ENCODE measurements at regions not wholly inside any gene's neighbourhood (a gene's known extent, or its start where the extent isn't known, plus 50 kb on each side); places are given as distances from the start of the nearest gene placed in this dataset.
A peak's percentile ranks its signal among the peaks of the same experiment; 100 is the strongest.

DNA sequence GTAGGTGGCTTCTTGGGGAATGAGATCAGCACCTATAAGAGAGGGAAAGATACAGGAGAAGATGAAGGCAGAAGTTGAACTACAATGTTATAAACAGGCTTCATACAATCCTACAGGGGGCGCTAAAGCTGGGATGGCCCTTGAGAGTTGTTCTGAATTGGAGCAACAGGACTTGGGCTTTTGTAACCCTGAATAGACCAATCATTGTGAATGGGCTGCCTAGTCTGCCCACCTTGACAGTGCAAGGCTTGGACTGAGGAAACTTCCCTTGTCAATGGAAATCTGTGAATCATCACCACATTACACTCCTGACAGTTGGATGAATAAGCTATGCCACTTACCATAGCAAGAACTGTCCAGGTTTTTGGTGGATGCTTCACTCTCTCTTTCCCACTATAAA lies 306.1 kb downstream of the KCNC2 start:
- intact Hi-C loops (cut with micrococcal nuclease), result no loop called here
- Histone ChIP-seq H3K79me2 (ENCODE audit: low read length) (no peaks in the 10 kb centered on the region), H3K9ac (ENCODE audit: low read length) (no peak overlapping the region), H3K36me3 (ENCODE audit: low read depth, low read length) (no peaks in the 10 kb centered on the region), H3K4me1 (ENCODE audit: insufficient read depth, low read length) (no peaks in the 10 kb centered on the region), H3K4me3 (ENCODE audit: low read length) (no peak overlapping the region), H4K20me1 (ENCODE audit: low read length) (no peaks in the 10 kb centered on the region), H3K9me2 (replicated peaks; ENCODE audit: low read length) (no peaks in the 10 kb centered on the region), H3K4me2 (ENCODE audit: low read length) (no peak overlapping the region), H2AFZ (ENCODE audit: low read length) (no peak overlapping the region), H3K27ac (ENCODE audit: low read length) (no peak overlapping the region), H3F3A (ENCODE audit: low read length, unreplicated experiment) (no peaks in the 10 kb centered on the region), H3K9me3 (ENCODE audit: low read length) (no peaks in the 10 kb centered on the region), H3K27me3 (ENCODE audit: low read length) (no peaks in the 10 kb centered on the region)
- ChIA-PET CTCF (no interaction called here), POLR2A (ENCODE audit: unreplicated experiment) (no interaction called here)
- peak; percentile 35 for DNase-seq
- peak; percentile 45 for ATAC-seq
- no TSS peak for BruUV-seq (replicated peaks)
- TF ChIP-seq, protein P1, sequence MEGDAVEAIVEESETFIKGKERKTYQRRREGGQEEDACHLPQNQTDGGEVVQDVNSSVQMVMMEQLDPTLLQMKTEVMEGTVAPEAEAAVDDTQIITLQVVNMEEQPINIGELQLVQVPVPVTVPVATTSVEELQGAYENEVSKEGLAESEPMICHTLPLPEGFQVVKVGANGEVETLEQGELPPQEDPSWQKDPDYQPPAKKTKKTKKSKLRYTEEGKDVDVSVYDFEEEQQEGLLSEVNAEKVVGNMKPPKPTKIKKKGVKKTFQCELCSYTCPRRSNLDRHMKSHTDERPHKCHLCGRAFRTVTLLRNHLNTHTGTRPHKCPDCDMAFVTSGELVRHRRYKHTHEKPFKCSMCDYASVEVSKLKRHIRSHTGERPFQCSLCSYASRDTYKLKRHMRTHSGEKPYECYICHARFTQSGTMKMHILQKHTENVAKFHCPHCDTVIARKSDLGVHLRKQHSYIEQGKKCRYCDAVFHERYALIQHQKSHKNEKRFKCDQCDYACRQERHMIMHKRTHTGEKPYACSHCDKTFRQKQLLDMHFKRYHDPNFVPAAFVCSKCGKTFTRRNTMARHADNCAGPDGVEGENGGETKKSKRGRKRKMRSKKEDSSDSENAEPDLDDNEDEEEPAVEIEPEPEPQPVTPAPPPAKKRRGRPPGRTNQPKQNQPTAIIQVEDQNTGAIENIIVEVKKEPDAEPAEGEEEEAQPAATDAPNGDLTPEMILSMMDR (conservative IDR thresholded peaks at IDR 0.05; ENCODE audit: low read depth, low read length), result peak; percentile 58
- no peak for TF ChIP-seq EZH2phosphoT487 (IDR thresholded peaks at IDR 0.05; ENCODE audit: borderline replicate concordance, low read length)

DNA sequence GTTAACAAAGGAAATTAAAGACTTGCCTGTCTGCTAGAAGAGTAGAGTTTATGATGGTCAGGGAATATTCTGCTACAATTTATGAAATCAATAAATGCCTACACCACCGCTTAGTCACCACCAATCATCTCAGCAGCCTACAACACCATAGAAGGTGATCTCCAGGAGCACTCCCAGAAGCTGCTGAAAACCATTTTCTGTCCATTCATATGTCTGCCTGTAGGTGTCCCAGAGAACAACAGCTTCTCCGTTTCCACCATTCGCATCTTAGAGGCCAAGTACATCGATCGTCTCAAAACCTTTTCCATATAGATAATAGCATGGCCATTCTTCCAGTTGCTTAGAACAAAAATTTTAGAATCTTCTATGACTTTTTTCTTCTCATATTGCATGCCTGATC lies 303.4 kb downstream of the KCNC2 start:
- CTCF ChIA-PET, result no interaction called here

DNA sequence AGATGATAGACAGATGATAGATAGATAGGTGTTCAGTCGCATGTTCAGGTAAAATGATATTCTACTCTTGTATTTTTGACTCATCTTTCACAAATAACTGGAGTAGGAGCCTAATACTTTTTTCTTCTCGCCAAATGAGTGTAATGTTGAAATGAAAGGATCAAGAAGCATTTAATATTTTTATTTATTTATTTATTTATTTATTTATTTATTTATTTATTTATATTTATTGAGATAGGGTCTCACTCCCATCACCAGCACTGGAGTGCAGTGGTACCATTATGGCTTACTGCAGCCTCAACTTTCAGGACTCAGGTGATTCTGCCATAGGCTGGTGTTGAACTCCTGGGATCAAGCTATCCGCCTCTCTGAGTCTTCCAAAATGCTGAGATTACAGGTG lies 298.8 kb downstream of the KCNC2 start:
- ChIA-PET CTCF (no interaction called here), POLR2A (ENCODE audit: unreplicated experiment) (no interaction called here)
- ATAC-seq, result no peak

More for the DNA sequence above, 303.4 kb downstream of the KCNC2 start:
- no peaks in the 10 kb centered on the region for H3K36me3 ChIP-seq (ENCODE audit: low read depth, low read length)
- H3K9me2 ChIP-seq (replicated peaks; ENCODE audit: low read length), result no peaks in the 10 kb centered on the region
- H3K9ac ChIP-seq (ENCODE audit: low read length), result no peak overlapping the region
- intact Hi-C loops (cut with micrococcal nuclease), result no loop called here
- no peak overlapping the region for H3K4me2 ChIP-seq (ENCODE audit: low read length)
- POLR2A ChIA-PET (ENCODE audit: unreplicated experiment), result no interaction called here
- H3K79me2 ChIP-seq (ENCODE audit: low read length), result no peaks in the 10 kb centered on the region
- H3K4me3 ChIP-seq (ENCODE audit: low read length), result no peak overlapping the region
- no peaks in the 10 kb centered on the region for H3K27me3 ChIP-seq (ENCODE audit: low read length)
- no peak overlapping the region for H3K27ac ChIP-seq (ENCODE audit: low read length)
- H4K20me1 ChIP-seq (ENCODE audit: low read length), result no peaks in the 10 kb centered on the region
- H3K9me3 ChIP-seq (ENCODE audit: low read length), result no peaks in the 10 kb centered on the region
- no peaks in the 10 kb centered on the region for H3F3A ChIP-seq (ENCODE audit: low read length, unreplicated experiment)
- TF ChIP-seq EZH2 (IDR thresholded peaks at IDR 0.05; ENCODE audit: low read length, unreplicated experiment) (no peak), EZH2phosphoT487 (IDR thresholded peaks at IDR 0.05; ENCODE audit: borderline replicate concordance, low read length) (no peak)
- TF ChIP-seq, protein P1 (conservative IDR thresholded peaks at IDR 0.05; ENCODE audit: low read depth, low read length), result peak; percentile 39; the same call in 1 of the 2 replicates
- ATAC-seq, result no peak
- DNase-seq, result no peak
- no TSS peak for BruUV-seq (replicated peaks)
- H2AFZ ChIP-seq (ENCODE audit: low read length), result 0 out of 2 replicates have a peak overlapping the region, but pooled peaks have one; percentile 19
- no peaks in the 10 kb centered on the region for H3K4me1 ChIP-seq (ENCODE audit: insufficient read depth, low read length)

More for the DNA sequence above, 298.8 kb downstream of the KCNC2 start:
- H4K20me1 ChIP-seq (ENCODE audit: low read length), result no peaks in the 10 kb centered on the region
- H3K4me3 ChIP-seq (ENCODE audit: low read length), result no peak overlapping the region
- H3F3A ChIP-seq (ENCODE audit: low read length, unreplicated experiment), result no peaks in the 10 kb centered on the region
- no peaks in the 10 kb centered on the region for H3K27me3 ChIP-seq (ENCODE audit: low read length)
- H3K36me3 ChIP-seq (ENCODE audit: low read depth, low read length), result no peaks in the 10 kb centered on the region
- H3K27ac ChIP-seq (ENCODE audit: low read length), result no peak overlapping the region
- no peaks in the 10 kb centered on the region for H3K9me2 ChIP-seq (replicated peaks; ENCODE audit: low read length)
- H3K4me2 ChIP-seq (ENCODE audit: low read length), result no peak overlapping the region
- no peaks in the 10 kb centered on the region for H3K9me3 ChIP-seq (ENCODE audit: low read length)
- no peak overlapping the region for H3K9ac ChIP-seq (ENCODE audit: low read length)
- intact Hi-C loops (cut with micrococcal nuclease), result no loop called here
- BruUV-seq (replicated peaks), result no TSS peak
- TF ChIP-seq, protein P1 (conservative IDR thresholded peaks at IDR 0.05; ENCODE audit: low read depth, low read length), result no peak
- TF ChIP-seq EZH2phosphoT487 (IDR thresholded peaks at IDR 0.05; ENCODE audit: borderline replicate concordance, low read length), result no peak
- H2AFZ ChIP-seq (ENCODE audit: low read length), result no peak overlapping the region
- no peak for DNase-seq
- no peaks in the 10 kb centered on the region for H3K4me1 ChIP-seq (ENCODE audit: insufficient read depth, low read length)
- no peaks in the 10 kb centered on the region for H3K79me2 ChIP-seq (ENCODE audit: low read length)

Measured in PC-3 (cell line).